ENCODE measurements at regions not wholly inside any gene's neighbourhood (a gene's known extent, or its start where the extent isn't known, plus 50 kb on each side); places are given as distances from the start of the nearest gene placed in this dataset.
"Not testable (repeated sequence)": the region's sequence is repeated elsewhere in the genome, so short reads cannot be mapped to it uniquely, and the experiment has no call there.

- peak; percentile 37 for DNase-seq (ENCODE audit: low read depth)
- H3K4me3 ChIP-seq (ENCODE audit: low read depth, low read length) = no peak overlapping the region
- TF ChIP-seq CTCF (conservative IDR thresholded peaks at IDR 0.05; ENCODE audit: low read depth, low read length) = no peak
Measured at GRCh38 chr7:131157530-131158243, 170.0 kb upstream of the MKLN1 start.

GRCh38 chr7:131158244-131158636 is 169.4 kb upstream of the MKLN1 start:
- not testable (repeated sequence) for H3K4me3 ChIP-seq (ENCODE audit: low read depth, low read length); DNase-seq (ENCODE audit: low read depth)

- TF ChIP-seq CTCF (conservative IDR thresholded peaks at IDR 0.05; ENCODE audit: low read depth, low read length) = no peak
- no peak overlapping the region for H3K4me3 ChIP-seq (ENCODE audit: low read depth, low read length)
- DNase-seq (ENCODE audit: low read depth) = no peak
Measured at GRCh38 chr7:131159961-131160361, 167.7 kb upstream of the MKLN1 start.

GRCh38 chr7:131161103-131161502 is 166.6 kb upstream of the MKLN1 start:
- H3K4me3 ChIP-seq (ENCODE audit: low read depth, low read length) = no peak overlapping the region
- no peak for TF ChIP-seq CTCF (conservative IDR thresholded peaks at IDR 0.05; ENCODE audit: low read depth, low read length)
- DNase-seq (ENCODE audit: low read depth) = no peak

GRCh38 chr7:131164025-131164925 is 163.4 kb upstream of the MKLN1 start:
- TF ChIP-seq CTCF (conservative IDR thresholded peaks at IDR 0.05; ENCODE audit: low read depth, low read length) = no peak
- peak; percentile 99 for DNase-seq (ENCODE audit: low read depth)
- no peak overlapping the region for H3K4me3 ChIP-seq (ENCODE audit: low read depth, low read length)

- no peak for TF ChIP-seq CTCF (conservative IDR thresholded peaks at IDR 0.05; ENCODE audit: low read depth, low read length)
- no peak overlapping the region for H3K4me3 ChIP-seq (ENCODE audit: low read depth, low read length)
- DNase-seq (ENCODE audit: low read depth) = no peak
Measured at GRCh38 chr7:131166066-131166465, 161.6 kb upstream of the MKLN1 start.

GRCh38 chr7:131170440-131171271 is 157.0 kb upstream of the MKLN1 start:
- no peak for TF ChIP-seq CTCF (conservative IDR thresholded peaks at IDR 0.05; ENCODE audit: low read depth, low read length)
- no peak overlapping the region for H3K4me3 ChIP-seq (ENCODE audit: low read depth, low read length)
- no peak for DNase-seq (ENCODE audit: low read depth)

Data from epithelial cell of proximal tubule (primary cell).